H1 (cell line): ENCODE measurements at regions not wholly inside any gene's neighbourhood (a gene's known extent, or its start where the extent isn't known, plus 50 kb on each side); places are given as distances from the start of the nearest gene placed in this dataset.

Experiments
- CTCF ChIA-PET: fragments of 300-600 bp; sonication (Branson Sonifier 250); formaldehyde crosslinking; loops from one replicate; lab custom pipeline; 2021; ENCODE audit not compliant: partially characterized antibody; lab: Charles Lee
- POLR2A ChIA-PET: fragments of 300-600 bp; sonication (Branson Sonifier 250); formaldehyde crosslinking; loops from one replicate; lab custom pipeline; 2021; ENCODE audit warnings: inconsistent platforms; ENCODE audit not compliant: partially characterized antibody; lab: Charles Lee
- DNase-seq, 2 experiments: peaks; one replicate each; pipeline versions ENCODE4 v3.0.0 to v3.0.0-alpha.2; 2010 to 2022; ENCODE audit warnings: low spot score in 2 of 2, low read depth in 1 of 2, mixed read lengths in 1 of 2
- FAIRE-seq: peaks from 2 replicates; lab custom pipeline; 2011; peaks lifted over from hg19 to GRCh38; lab: Jason Lieb, UNC
- H2AFZ ChIP-seq: 2 replicates; pipeline ENCODE4 v1.8.1; 2012; ENCODE audit warnings: low read length, inconsistent platforms
- H2AK5ac ChIP-seq: 2 replicates; pipeline ENCODE4 v1.6.1; 2013; ENCODE audit warnings: low read depth, low read length
- H2BK120ac ChIP-seq: replicated peaks from 2 replicates; pipeline ENCODE3; 2013; ENCODE audit warnings: low read depth, low read length, inconsistent platforms
- H2BK12ac ChIP-seq: 2 replicates; pipeline ENCODE4 v1.6.1; 2013; ENCODE audit warnings: low read depth, low read length
- H2BK15ac ChIP-seq: 2 replicates; pipeline ENCODE4 v1.6.1; 2013; ENCODE audit warnings: low read length
- H2BK20ac ChIP-seq: 2 replicates; pipeline ENCODE4 v1.6.1; 2013; ENCODE audit warnings: low read length
- H2BK5ac ChIP-seq: 2 replicates; pipeline ENCODE4 v1.6.1; 2013; ENCODE audit warnings: low read depth, low read length
- H3K14ac ChIP-seq: 2 replicates; pipeline ENCODE4 v1.6.1; 2013; ENCODE audit warnings: inconsistent platforms; ENCODE audit not compliant: insufficient read length
- H3K18ac ChIP-seq: 2 replicates; pipeline ENCODE4 v1.6.1; 2013; ENCODE audit warnings: low read length; ENCODE audit errors: extremely low read depth
- H3K23ac ChIP-seq: 2 replicates; pipeline ENCODE4 v1.6.1; 2013; ENCODE audit warnings: inconsistent platforms; ENCODE audit not compliant: insufficient read length
- H3K23me2 ChIP-seq: 2 replicates; pipeline ENCODE4 v1.6.1; 2013; ENCODE audit warnings: low read depth, low read length
- H3K27ac ChIP-seq: 2 replicates; pipeline ENCODE4 v1.6.1; 2011; ENCODE audit warnings: low read depth, low read length, inconsistent platforms
- H3K27me3 ChIP-seq, 4 experiments: replicated peaks in 1 of 4; 1 replicate in 1 of 4; 2 replicates in 3 of 4; pipeline versions ENCODE4 v1.6.1 to v1.8.1; 2011 to 2013; ENCODE audit warnings: low read length in 3 of 4, mild to moderate bottlenecking in 3 of 4, inconsistent platforms in 2 of 4, mixed read lengths in 2 of 4, moderate library complexity in 1 of 4; ENCODE audit not compliant: control insufficient read depth in 3 of 4, insufficient read depth in 3 of 4; ENCODE audit errors: extremely low read depth in 1 of 4
- H3K36me3 ChIP-seq, 4 experiments: 2 replicates each; pipeline versions ENCODE4 v1.6.1 to v1.8.1; 2011 to 2013; ENCODE audit warnings: mild to moderate bottlenecking in 4 of 4, low read length in 3 of 4, moderate library complexity in 2 of 4, control low read depth in 1 of 4, inconsistent platforms in 1 of 4; ENCODE audit not compliant: insufficient read depth in 4 of 4, control insufficient read depth in 2 of 4
- H3K4ac ChIP-seq: replicated peaks from 2 replicates; pipeline ENCODE3; 2013; ENCODE audit warnings: low read length, low read depth, mixed read lengths, inconsistent platforms; ENCODE audit not compliant: insufficient read length
- H3K4me1 ChIP-seq, 4 experiments: replicated peaks in 1 of 4; 1 replicate in 1 of 4; 2 replicates in 3 of 4; pipeline versions ENCODE4 v1.6.1 to v1.8.1; 2011 to 2013; ENCODE audit warnings: low read length in 3 of 4, inconsistent platforms in 2 of 4, mixed read lengths in 1 of 4; ENCODE audit not compliant: insufficient read depth in 4 of 4, control insufficient read depth in 3 of 4
- H3K4me2 ChIP-seq, 2 experiments: 2 replicates each; pipeline versions ENCODE4 v1.6.1 to v1.8.1; 2011 to 2013; ENCODE audit warnings: low read depth in 2 of 2, low read length in 2 of 2, control low read depth in 1 of 2, inconsistent platforms in 1 of 2, mild to moderate bottlenecking in 1 of 2; ENCODE audit not compliant: insufficient read depth in 1 of 2
- H3K4me3 ChIP-seq, 4 experiments: fragments of 200-600, 300-600 bp in 1 of 4; sonication (generic), shearing (Covaris generic), sonication (Bioruptor Twin) in 1 of 4; 2 replicates each; pipeline versions ENCODE4 v1.5.1 to v1.8.1; 2011 to 2016; ENCODE audit warnings: low read length in 4 of 4, low read depth in 3 of 4, control low read depth in 2 of 4, inconsistent platforms in 2 of 4, mild to moderate bottlenecking in 2 of 4, mixed read lengths in 1 of 4, moderate library complexity in 1 of 4; ENCODE audit not compliant: insufficient read depth in 2 of 4; ENCODE audit errors: extremely low read depth in 1 of 4
- H3K56ac ChIP-seq: replicated peaks from 2 replicates; pipeline ENCODE3; 2013; ENCODE audit warnings: low read depth, mild to moderate bottlenecking, mixed read lengths, low read length, inconsistent platforms; ENCODE audit not compliant: insufficient read length
- H3K79me1 ChIP-seq: 2 replicates; pipeline ENCODE4 v1.6.1; 2013; ENCODE audit warnings: low read depth, low read length, control low read depth
- H3K79me2 ChIP-seq, 2 experiments: 2 replicates each; pipeline versions ENCODE4 v1.6.1 to v1.8.1; 2012 to 2013; ENCODE audit warnings: low read length in 2 of 2, mild to moderate bottlenecking in 2 of 2, inconsistent platforms in 1 of 2; ENCODE audit not compliant: insufficient read depth in 2 of 2, control insufficient read depth in 1 of 2
- H3K9ac ChIP-seq, 4 experiments: replicated peaks in 1 of 4; 1 replicate in 1 of 4; 2 replicates in 3 of 4; pipeline versions ENCODE4 v1.6.1 to v1.8.1; 2011 to 2013; ENCODE audit warnings: low read depth in 3 of 4, low read length in 3 of 4, control low read depth in 2 of 4, mild to moderate bottlenecking in 2 of 4, moderate library complexity in 2 of 4, inconsistent platforms in 1 of 4; ENCODE audit errors: extremely low read depth in 1 of 4
- H3K9me3 ChIP-seq, 2 experiments: 2 replicates each; pipeline versions ENCODE4 v1.6.1 to v1.8.1; 2012 to 2013; ENCODE audit warnings: mild to moderate bottlenecking in 2 of 2, moderate library complexity in 2 of 2, control low read depth in 1 of 2, inconsistent platforms in 1 of 2, low read depth in 1 of 2, low read length in 1 of 2, mixed read lengths in 1 of 2; ENCODE audit not compliant: insufficient read depth in 2 of 2
- H4K20me1 ChIP-seq, 2 experiments: replicated peaks in 1 of 2; 2 replicates each; pipeline versions ENCODE3 to v1.8.1; 2011 to 2013; ENCODE audit warnings: inconsistent platforms in 2 of 2, low read length in 2 of 2, mild to moderate bottlenecking in 1 of 2; ENCODE audit not compliant: insufficient read depth in 2 of 2, control insufficient read depth in 1 of 2
- H4K5ac ChIP-seq: 2 replicates; pipeline ENCODE4 v1.6.1; 2013; ENCODE audit warnings: low read length, low read depth, mixed read lengths, inconsistent platforms; ENCODE audit not compliant: insufficient read length
- H4K8ac ChIP-seq: 2 replicates; pipeline ENCODE4 v1.8.0; 2013; ENCODE audit warnings: mild to moderate bottlenecking, moderate library complexity, low read length, inconsistent platforms; ENCODE audit not compliant: insufficient read depth; ENCODE audit errors: extremely low read depth
- H4K91ac ChIP-seq: replicated peaks from 2 replicates; pipeline ENCODE3; 2013; ENCODE audit warnings: low read length, mixed read lengths, inconsistent platforms; ENCODE audit not compliant: insufficient read length
- CBX5 ChIP-seq: fragments of 300-800, 300-1000 bp; sonication (generic); IDR thresholded peaks from 2 replicates; pipeline ENCODE4 v1.7.1; 2016; ENCODE audit warnings: antibody characterized with exemption, low read length, low read depth
- EZH2 ChIP-seq: fragments of 200-600 bp; sonication (generic); IDR thresholded peaks from 2 replicates; pipeline ENCODE4 v1.7.1; 2012; ENCODE audit warnings: low read depth, mild to moderate bottlenecking, moderate library complexity, low read length, inconsistent platforms; ENCODE audit not compliant: severe bottlenecking
- HDAC6 ChIP-seq: IDR thresholded peaks from one replicate; pipeline ENCODE4 v1.7.1; 2012; ENCODE audit warnings: low read depth, mild to moderate bottlenecking, inconsistent platforms, low read length, moderate library complexity
- KDM1A ChIP-seq: fragments of 200-600, 300-600 bp; sonication (generic); IDR thresholded peaks from 2 replicates; pipeline ENCODE4 v1.7.1; 2016; ENCODE audit warnings: mild to moderate bottlenecking, low read length, borderline replicate concordance
- KDM5A ChIP-seq: fragments of 200-600 bp; IDR thresholded peaks from 2 replicates; pipeline ENCODE4 v1.7.1; 2012; ENCODE audit warnings: mild to moderate bottlenecking, low read length, inconsistent platforms, mixed read lengths
- PHF8 ChIP-seq: fragments of 200-600 bp; sonication (generic); conservative IDR thresholded peaks from 2 replicates; pipeline ENCODE4 v1.7.1; 2012; ENCODE audit warnings: low read depth, mild to moderate bottlenecking, inconsistent platforms, low read length, moderate library complexity
- POU5F1 ChIP-seq: IDR thresholded peaks from 2 replicates; pipeline ENCODE4 v1.6.1; 2011; ENCODE audit warnings: low read depth, mild to moderate bottlenecking, low read length, moderate library complexity
- RFX5 ChIP-seq: IDR thresholded peaks from 2 replicates; pipeline ENCODE4 v1.6.1; 2011; ENCODE audit warnings: low read depth, low read length, improper control_type of control experiment, borderline replicate concordance
- SIN3A ChIP-seq, 2 experiments: IDR thresholded peaks in 1 of 2; conservative IDR thresholded peaks in 1 of 2; 2 replicates each; pipeline ENCODE4 v1.6.1; 2011 to 2012; ENCODE audit warnings: low read length in 2 of 2, improper control_type of control experiment in 1 of 2, low read depth in 1 of 2, mild to moderate bottlenecking in 1 of 2
- SP1 ChIP-seq: IDR thresholded peaks from 2 replicates; pipeline ENCODE4 v1.6.1; 2011; ENCODE audit warnings: low read depth, low read length
- SUZ12 ChIP-seq: fragments of 200-600 bp; sonication (generic); IDR thresholded peaks from 2 replicates; pipeline ENCODE4 v1.6.1; 2012; ENCODE audit warnings: mild to moderate bottlenecking, inconsistent platforms, low read length, moderate library complexity, mixed read lengths
- TBP ChIP-seq: IDR thresholded peaks from 2 replicates; pipeline ENCODE4 v1.6.1; 2011; ENCODE audit warnings: low read depth, low read length, improper control_type of control experiment
- WGBS, 2 experiments: shearing (Covaris generic) in 1 of 2; methylation state at CpG; one replicate each; pipeline versions ENCODE4 v1.1.6 to v1.1.7; 2013 to 2015; ENCODE audit warnings: low lambda C conversion rate in 2 of 2, mixed read lengths in 2 of 2, inconsistent platforms in 1 of 2, low coverage in 1 of 2, missing lambda C conversion rate in 1 of 2; ENCODE audit not compliant: insufficient replicate concordance in 2 of 2, insufficient coverage in 1 of 2, insufficient read length in 1 of 2; ENCODE audit errors: extremely low coverage in 1 of 2, missing lambda C conversion rate in 1 of 2; 5-methylcytosine and 5-hydroxymethylcytosine counted together
- TF ChIP-seq, protein P1 (sequence below): IDR thresholded peaks from 2 replicates; pipeline ENCODE4 v1.6.1; 2012; ENCODE audit warnings: inconsistent platforms
- TF ChIP-seq, protein P2 (sequence below): IDR thresholded peaks from 2 replicates; pipeline ENCODE4 v1.6.1; 2011; ENCODE audit warnings: low read length, improper control_type of control experiment

DNA sequence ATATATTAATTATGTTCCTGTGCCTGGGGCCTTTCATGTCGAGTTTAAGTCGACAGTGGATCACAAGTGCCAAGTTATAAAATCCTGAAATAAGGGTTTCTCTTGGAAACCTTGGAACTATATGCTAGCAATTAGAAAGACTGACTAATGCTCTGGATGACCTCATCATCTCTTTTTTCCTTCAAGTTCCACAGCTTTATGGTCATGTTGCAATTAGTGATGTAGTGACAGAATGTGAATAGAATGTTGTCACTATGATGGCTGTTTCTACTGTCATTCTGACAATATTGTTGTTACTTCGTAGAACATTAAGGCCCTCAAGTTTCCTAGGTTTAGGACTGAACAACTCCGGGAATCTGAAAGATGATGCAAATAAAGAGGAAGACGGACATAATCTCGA, 368.0 kb upstream of the SEMA6A start:
- Histone ChIP-seq H2BK5ac (no peak overlapping the region), H3K79me1 (no peaks in the 10 kb centered on the region), H2AFZ (no peak overlapping the region), H3K23me2 (no peaks in the 10 kb centered on the region), H3K14ac (no peak overlapping the region), H4K91ac (no peak overlapping the region), H3K27me3 (no peaks in the 10 kb centered on the region), H3K79me2 (no peaks in the 10 kb centered on the region), H3K18ac (no peak overlapping the region), H2BK20ac (no peak overlapping the region), H4K5ac (no peak overlapping the region), H2BK12ac (no peak overlapping the region), H2BK120ac (no peak overlapping the region), H3K27ac (no peak overlapping the region), H3K4ac (no peak overlapping the region), H3K36me3 (no peaks in the 10 kb centered on the region), H3K4me2 (no peak overlapping the region), H3K4me3 (no peak overlapping the region), H4K8ac (no peak overlapping the region), H3K4me1 (peaks cover 0 to 14% (median 6%) of the 10 kb centered on the region in 4 experiments; a peak in 4 of 7 replicates), H3K23ac (no peak overlapping the region), H2BK15ac (no peak overlapping the region), H2AK5ac (no peak overlapping the region), H3K9ac (no peak overlapping the region), H4K20me1 (no peaks in the 10 kb centered on the region), H3K9me3 (peaks cover 3% of the 10 kb centered on the region in 2 experiments; a peak in 1 of 4 replicates), H3K56ac (no peak overlapping the region)
- ChIA-PET POLR2A (no interaction called here), CTCF (interaction anchor here (0.8 kb wide), 1 partner anchor 442 kb away, joined by 3 read pairs; no protein-coding TSS in a partner anchor)
- no peak for FAIRE-seq
- WGBS, 2 experiments, result 91% methylated on average over 6 of the region's 6 CpGs; no CpG with 5 or more reads in 1 of the 2 experiments
- DNase-seq, result no peak
- TF ChIP-seq TBP (no peak), EZH2 (no peak), SP1 (no peak), PHF8 (no peak), HDAC6 (no peak), POU5F1 (no peak), SIN3A (conservative IDR thresholded peaks at IDR 0.05 in 1 of 2, IDR thresholded peaks at IDR 0.05 in 1 of 2; ENCODE audit: low read depth in 1 of 2, low read length in 2 of 2) (no peak), SUZ12 (no peak), KDM1A (no peak), KDM5A (no peak), CBX5 (no peak), RFX5 (no peak)
- TF ChIP-seq, protein P1, sequence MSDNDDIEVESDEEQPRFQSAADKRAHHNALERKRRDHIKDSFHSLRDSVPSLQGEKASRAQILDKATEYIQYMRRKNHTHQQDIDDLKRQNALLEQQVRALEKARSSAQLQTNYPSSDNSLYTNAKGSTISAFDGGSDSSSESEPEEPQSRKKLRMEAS, result no peak
- TF ChIP-seq, protein P2, sequence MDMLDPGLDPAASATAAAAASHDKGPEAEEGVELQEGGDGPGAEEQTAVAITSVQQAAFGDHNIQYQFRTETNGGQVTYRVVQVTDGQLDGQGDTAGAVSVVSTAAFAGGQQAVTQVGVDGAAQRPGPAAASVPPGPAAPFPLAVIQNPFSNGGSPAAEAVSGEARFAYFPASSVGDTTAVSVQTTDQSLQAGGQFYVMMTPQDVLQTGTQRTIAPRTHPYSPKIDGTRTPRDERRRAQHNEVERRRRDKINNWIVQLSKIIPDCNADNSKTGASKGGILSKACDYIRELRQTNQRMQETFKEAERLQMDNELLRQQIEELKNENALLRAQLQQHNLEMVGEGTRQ, result no peak
